D341Med (cell line): ENCODE measurements at regions not wholly inside any gene's neighbourhood (a gene's known extent, or its start where the extent isn't known, plus 50 kb on each side); places are given as distances from the start of the nearest gene placed in this dataset.
A peak's percentile ranks its signal among the peaks of the same experiment; 100 is the strongest.

Experiments
- DNase-seq: peaks from one replicate; pipeline ENCODE4 v3.0.0; 2012; ENCODE audit warnings: low spot score

DNA sequence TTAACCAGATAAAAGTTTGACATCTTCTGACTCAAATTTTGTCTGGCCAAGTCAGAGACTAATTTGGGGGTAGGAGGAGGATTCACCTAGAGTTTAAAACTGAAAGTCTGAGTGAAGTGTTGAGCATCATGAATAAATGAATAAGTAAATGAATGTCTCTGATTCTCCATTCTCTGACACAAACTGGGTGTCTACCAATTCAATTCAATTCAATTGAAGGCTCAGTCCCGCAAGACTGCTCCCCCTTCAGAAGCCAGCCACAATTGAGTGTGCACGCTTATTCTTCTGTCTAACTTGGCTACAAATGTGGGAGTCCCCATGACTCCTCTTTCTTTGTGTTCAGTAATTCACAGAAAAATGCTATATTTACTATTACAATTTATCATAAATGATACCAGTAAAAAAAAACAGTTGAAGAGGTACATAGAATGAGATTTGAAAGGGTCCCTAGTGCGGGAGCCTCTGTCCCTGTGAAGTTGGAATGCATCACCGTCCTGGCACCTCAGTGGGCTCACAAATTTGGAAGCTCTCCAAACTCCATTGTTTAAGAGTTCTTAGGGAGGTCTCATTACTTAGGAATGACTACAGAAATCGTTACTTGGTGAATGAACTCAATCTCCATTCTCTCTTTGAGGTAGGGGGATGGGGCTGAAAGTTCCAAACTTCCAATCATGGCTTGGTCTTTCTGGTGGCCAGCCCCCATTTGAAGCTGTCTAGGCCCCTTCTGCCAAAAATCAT is 243.7 kb upstream of the PHYHIPL start:
- no peak for DNase-seq

DNA sequence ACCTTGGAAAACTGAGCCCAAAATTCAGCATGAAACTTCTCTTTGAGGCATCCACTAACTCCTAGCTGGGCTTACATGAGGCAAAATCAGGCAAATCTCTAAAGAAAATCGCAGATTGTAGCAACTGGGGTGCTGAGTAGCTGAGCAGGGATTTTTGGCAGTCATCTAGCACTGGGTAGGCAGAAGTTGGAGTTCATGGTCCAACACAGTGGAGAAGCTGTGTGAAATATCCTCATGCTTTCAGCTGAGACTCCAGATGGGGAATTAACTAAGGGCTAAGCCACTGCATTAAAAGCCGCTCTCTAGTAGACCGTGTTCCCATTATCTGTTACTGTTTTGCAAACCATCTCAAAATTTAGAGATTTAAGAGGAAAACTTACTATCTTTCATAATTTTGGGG is 240.1 kb upstream of the PHYHIPL start:
- peak; percentile 53 for DNase-seq

DNA sequence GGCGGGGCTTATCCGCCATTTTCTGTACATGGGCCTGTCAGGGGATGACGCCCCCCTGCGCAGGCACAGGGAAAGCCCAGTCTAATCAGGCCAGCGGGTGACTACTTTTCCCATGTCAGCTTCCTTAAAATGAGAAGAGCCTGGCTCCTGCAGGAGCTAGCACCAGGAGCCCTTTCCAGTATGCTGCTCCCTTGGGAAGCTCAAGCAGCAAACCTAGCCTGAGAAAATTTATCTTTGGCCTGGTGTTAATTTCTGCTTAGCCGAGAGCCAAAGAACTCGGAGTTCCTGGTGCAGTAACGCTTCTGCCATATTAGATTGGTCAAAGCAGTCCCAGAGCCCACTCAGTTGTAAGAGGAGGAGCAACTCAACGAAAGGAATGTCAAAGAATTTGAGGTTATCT is 239.0 kb upstream of the PHYHIPL start:
- no peak for DNase-seq

- no peak for DNase-seq
These were observed 233.7 kb upstream of the PHYHIPL start for GRCh38 chr10:58942724-58943123.

GRCh38 chr10:58943256-58943890 is 233.1 kb upstream of the PHYHIPL start:
- no peak for DNase-seq

DNA sequence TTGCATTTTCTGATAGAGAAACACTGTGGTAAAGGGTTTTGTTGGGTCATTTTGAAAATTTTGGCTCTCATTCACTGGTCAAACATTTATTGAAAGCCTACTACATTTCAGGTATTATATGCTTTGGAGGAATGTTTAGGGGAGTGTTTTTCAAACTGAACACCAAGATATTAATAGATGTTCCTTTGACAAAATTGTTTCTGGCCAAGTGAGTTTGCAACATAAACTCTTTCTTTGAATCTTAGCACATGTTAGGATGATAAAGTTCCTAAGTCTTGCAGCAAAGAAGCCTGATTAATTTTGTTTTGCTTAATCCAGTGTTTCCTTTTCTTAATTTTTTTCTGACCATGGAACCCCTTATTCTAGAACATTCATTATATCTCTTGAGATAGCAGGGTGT is 232.5 kb upstream of the PHYHIPL start:
- DNase-seq, result no peak

- DNase-seq, result no peak
These were observed 228.1 kb upstream of the PHYHIPL start for GRCh38 chr10:58948303-58948702.

DNA sequence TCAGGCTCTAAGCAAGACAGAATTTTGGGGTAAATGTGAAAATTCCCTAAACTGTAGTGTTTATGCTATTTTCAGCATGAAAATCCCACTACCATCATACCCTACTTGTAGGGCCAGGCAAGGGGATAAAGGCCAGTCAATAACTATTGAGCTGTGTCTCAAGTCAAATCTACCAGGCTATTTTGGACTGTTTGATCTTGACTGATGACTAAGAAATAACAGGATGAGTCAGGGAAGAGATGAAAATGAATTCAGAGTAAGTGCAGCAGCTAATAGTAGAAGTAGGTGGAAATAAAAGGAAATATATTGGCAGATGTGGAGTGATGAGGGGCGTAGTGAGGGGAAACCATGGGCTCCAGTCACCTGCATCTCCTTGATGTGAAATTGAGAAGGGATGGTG is 225.8 kb upstream of the PHYHIPL start:
- no peak for DNase-seq

DNA sequence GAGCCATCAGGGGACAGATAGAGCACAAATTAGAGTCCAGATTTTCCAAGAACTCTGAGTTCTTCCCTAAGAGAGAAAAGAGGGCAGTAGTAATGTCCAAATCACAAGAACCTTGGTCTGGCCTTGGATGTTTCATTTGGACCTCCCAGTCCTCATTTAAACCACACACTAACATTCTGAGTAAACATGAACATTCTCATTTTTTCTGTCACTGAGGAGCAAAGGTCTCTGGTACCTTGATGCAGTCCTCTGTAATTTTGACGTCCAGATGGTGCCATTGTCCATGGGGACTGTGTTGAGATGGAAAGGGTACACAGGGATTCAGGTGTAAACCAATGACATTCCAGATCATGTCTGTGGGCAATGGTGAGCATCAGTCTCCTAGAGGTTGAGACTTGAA is 225.4 kb upstream of the PHYHIPL start:
- DNase-seq, result no peak

DNA sequence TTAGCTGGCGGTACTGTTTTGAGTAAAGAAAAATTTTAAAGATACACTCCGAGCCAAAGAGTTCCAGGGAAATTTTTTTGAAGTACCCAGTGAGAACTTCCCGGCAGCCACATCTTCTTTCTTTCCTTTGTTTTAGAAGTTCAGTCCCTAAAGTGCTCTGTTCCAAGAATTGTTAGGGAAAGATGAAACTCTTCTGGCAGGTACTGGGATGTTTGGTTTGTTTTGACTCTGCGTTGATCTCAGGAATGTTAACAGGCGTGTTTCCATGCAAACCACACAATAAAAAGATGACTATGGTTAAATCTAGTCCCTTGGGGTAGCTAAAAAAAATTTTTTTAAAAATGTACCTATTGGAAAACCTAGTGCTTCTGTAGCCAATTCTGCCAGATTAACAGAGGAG is 224.7 kb upstream of the PHYHIPL start:
- no peak for DNase-seq

DNA sequence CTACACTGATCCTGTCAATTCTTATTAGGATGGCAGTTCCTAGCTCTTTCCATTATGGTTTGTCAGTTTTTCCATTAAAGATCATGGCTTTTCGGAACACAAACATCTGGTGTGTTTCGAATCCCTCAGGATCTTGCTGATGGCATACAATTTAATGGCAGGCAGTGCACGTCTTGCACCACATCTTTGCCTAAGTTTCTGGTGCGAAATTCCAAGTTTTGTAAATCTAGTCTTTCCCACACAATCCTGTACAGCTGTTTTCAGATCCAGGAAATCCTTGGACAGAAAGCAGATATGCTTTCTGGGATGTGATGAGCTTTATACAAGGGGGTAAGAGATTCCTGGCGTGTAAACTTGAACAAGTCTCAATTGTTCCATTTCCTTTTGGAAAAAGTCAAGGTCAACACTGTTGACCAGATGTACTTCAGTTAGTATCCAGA is 224.3 kb upstream of the PHYHIPL start:
- DNase-seq, result no peak

GRCh38 chr10:58952747-58953466 is 223.5 kb upstream of the PHYHIPL start:
- DNase-seq, result peak; percentile 62

DNA sequence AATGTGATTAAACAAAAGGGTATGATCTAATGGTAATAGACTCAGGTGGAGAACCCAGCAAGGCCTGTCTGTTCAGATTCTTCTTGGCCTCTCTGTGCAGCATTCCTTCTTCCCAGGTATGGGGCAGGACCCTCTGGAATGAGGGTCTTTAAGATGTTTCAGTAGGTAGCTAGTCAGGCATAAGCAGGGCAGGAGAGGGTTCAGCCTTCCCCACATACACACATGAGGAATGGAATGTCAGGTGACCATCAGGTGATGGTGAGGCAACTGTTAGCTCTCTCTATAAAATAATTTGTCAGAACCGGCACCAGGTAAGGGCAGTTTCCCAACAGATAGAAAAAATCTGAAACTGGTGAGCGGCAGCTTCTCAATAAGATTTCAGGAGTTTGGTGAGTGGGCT is 222.3 kb upstream of the PHYHIPL start:
- no peak for DNase-seq

DNA sequence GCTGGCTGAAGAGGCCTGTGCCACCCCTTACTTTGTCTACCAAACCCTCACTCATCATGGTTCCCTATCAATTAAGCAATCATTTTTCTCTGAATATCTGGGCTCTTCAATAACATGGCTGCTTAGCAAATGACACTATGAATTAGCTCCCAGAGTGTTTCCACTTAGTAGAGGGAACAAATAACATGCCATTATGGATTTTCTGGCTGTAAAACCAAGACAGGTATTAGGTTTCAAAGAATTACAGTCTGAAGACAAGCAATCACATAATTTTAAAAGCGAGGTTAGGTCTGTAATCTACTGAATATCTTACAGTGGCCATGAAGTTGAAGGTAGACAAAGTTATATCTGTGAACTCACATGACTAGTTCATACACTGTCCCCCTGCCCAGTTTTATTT is 220.8 kb upstream of the PHYHIPL start:
- DNase-seq, result no peak

DNA sequence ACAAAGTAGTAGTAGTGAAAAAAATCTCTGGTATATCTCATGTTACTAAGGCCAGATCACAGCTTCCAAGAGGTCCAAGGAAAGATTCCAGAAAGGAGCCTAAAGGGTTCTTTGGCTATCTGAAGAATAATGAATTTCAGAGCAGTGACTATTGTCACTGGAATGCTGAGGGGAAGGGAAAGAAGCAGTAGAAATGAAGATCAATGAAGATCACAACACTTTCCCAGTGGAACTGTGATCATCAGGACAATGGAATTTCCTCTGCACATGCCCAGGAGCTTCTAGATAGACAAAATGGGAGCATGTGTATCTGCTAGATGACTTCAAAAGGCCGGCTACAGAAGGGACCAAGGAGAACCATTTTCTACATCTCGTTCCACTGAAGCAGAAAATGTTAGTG is 219.5 kb upstream of the PHYHIPL start:
- no peak for DNase-seq

GRCh38 chr10:58957517-58957916 is 218.9 kb upstream of the PHYHIPL start:
- no peak for DNase-seq

DNA sequence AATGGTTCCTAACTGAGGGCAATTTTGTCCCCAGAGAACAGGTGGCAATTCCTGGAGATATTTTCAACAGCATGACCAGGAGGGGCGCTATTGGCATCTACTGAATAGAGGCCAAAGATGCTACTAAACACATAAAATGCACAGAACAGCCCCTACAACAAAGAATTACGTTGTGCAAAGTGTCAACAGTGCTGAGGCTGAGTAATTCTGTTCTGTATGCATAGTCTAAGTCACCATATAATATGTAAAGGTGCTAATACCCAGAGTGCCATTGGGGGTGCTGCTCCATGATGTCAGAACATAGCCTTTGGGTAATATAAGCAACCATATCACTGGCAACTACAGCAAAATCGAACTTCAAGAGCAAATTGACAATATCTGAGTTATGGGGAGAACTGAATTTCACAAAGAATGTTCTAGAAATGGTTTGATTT is 213.3 kb upstream of the PHYHIPL start:
- no peak for DNase-seq

DNA sequence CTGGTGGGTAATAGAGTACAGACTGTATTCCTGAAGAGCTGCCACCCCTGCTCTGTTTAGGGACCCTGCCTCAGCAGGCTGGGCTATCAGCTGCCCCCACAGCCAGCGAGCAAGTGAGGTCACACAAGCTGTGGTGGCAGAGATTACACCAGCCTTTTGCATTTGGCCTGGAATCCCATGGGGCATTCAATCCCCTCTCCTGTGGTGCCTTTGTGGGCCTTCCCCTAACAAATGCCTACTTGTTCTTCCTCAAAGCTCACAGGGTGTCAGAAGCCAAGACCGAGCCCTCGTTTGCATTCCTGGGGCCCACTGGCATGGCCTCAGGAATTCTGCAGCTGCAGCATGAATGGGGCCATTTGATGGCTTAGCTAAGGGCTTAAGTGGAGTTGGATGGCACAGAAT is 212.7 kb upstream of the PHYHIPL start:
- DNase-seq, result peak; percentile 61

DNA sequence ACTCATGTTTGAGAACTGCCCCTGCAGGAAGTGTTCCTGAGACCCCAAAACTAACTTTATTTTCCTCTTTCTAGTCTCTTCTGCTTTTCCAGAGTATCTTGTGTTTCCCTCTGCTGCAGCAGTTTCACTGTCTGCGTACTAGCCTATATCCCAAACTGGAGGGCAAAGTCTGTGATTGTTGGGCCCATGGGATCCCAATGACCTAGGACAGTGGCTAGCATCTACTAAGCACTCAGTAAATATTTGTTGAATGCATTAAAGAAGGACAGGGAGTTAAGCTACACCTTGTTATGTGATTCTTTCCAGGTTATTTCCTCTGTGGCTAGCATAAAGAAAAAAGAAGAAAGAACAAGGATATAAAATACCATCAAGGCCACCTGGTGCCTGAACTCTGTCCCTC is 210.6 kb upstream of the PHYHIPL start:
- DNase-seq, result no peak

DNA sequence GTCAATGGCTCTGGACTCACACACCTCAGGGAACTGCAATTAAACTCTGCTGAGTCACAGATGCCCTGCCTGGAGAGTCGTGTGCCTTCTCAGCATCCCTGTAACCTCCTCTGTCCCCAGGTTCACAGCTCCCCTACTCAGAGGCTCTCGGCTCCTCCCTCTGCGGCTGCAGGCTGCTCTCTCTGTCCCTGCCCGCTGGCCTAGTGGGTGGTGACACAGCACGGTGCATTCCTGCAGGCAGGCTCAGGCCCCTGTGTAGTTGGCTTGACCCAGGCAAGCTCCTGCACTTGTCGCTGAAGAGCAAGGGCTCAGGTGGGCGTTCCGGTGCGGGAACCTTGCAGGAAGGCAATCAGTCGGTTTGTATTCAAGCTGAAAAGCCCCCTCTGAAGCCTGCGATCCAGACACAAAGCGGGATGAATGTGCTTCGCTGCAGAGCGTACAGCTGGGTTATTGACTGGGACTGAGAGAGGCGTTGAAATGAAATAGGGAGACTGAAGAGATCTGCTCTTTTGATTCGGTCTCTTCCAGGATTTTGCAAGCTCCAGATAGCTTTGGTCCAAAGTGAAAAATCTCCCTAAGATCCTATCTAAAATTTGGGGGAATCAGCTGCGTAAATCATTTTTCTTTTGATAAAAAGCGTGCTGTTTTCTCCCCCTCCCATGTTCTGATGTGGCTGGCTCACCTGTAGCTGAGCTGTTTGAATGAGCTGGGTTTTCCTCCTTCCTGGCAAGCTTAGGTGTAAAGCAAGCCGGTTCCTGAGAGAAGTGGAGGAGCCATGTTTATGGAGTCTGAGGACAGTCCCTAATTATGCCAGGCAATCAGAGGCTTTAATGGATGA is 208.7 kb upstream of the PHYHIPL start:
- peak; percentile 47 for DNase-seq

- DNase-seq, result no peak
These were observed 208.1 kb upstream of the PHYHIPL start for GRCh38 chr10:58968389-58968755.

- no peak for DNase-seq
These were observed 206.9 kb upstream of the PHYHIPL start for GRCh38 chr10:58969576-58969975.
